AG04449 (cell line): ENCODE measurements at regions not wholly inside any gene's neighbourhood (a gene's known extent, or its start where the extent isn't known, plus 50 kb on each side); places are given as distances from the start of the nearest gene placed in this dataset.

Experiments
- CTCF ChIA-PET: fragments of 350-600 bp; formaldehyde crosslinking; extraction: SDS; loops from one replicate; lab custom pipeline; 2021; ENCODE audit warnings: antibody characterized with exemption; lab: Yijun Ruan, JAX
- POLR2A ChIA-PET: fragments of 400-600, 350-600 bp; formaldehyde crosslinking; extraction: SDS; loops from one replicate; lab custom pipeline; 2020; ENCODE audit warnings: antibody characterized with exemption, inconsistent platforms; lab: Yijun Ruan, JAX
- DNase-seq: peaks from one replicate; pipeline ENCODE4 v3.0.0-alpha.2; 2010; ENCODE audit warnings: low read depth, low spot score
- H3K4me3 ChIP-seq: 2 replicates; pipeline ENCODE4 v1.5.1; 2011; ENCODE audit warnings: low read depth, mild to moderate bottlenecking, control low read depth, low read length
- CTCF ChIP-seq: IDR thresholded peaks from one replicate; pipeline ENCODE4 v1.5.1; 2011; ENCODE audit warnings: mild to moderate bottlenecking, moderate library complexity, low read length, control low read depth, inconsistent platforms; ENCODE audit not compliant: insufficient read depth; ENCODE audit errors: missing control alignments

GRCh38 chr12:105738051-105738450 is 400.7 kb downstream of the NUAK1 start:
- ChIA-PET CTCF (no interaction called here), POLR2A (no interaction called here)
- no peak for TF ChIP-seq CTCF
- DNase-seq = no peak
- H3K4me3 ChIP-seq = no peak overlapping the region

GRCh38 chr12:105740369-105740768 is 398.4 kb downstream of the NUAK1 start:
- TF ChIP-seq CTCF = no peak
- ChIA-PET CTCF (interaction anchor here (1.4 to 2.2 kb wide), 2 partner anchors 50 to 320 kb away, joined by 4 to 7 read pairs; no protein-coding TSS in a partner anchor), POLR2A (no interaction called here)
- no peak for DNase-seq
- H3K4me3 ChIP-seq = no peak overlapping the region

- TF ChIP-seq CTCF = no peak
- CTCF ChIA-PET = interaction anchor here (0.7 to 2.2 kb wide), 3 partner anchors 13 to 320 kb away, joined by 4 to 7 read pairs (median 4); no protein-coding TSS in a partner anchor
- DNase-seq = no peak
- H3K4me3 ChIP-seq = no peak overlapping the region
- POLR2A ChIA-PET = interaction anchor here (0.8 kb wide), 1 partner anchor 371 kb away, joined by 3 read pairs; no protein-coding TSS in a partner anchor
These were observed 397.6 kb downstream of the NUAK1 start for GRCh38 chr12:105740970-105741725.

- ChIA-PET CTCF (interaction anchor here (1.4 to 2.2 kb wide), 2 partner anchors 52 to 321 kb away, joined by 4 to 7 read pairs; no protein-coding TSS in a partner anchor), POLR2A (interaction anchor here (0.8 kb wide), 1 partner anchor 370 kb away, joined by 3 read pairs; no protein-coding TSS in a partner anchor)
- no peak overlapping the region for H3K4me3 ChIP-seq
- no peak for TF ChIP-seq CTCF
- peak; percentile 78 for DNase-seq
These were observed 396.8 kb downstream of the NUAK1 start for GRCh38 chr12:105741786-105742566.

- no peak for TF ChIP-seq CTCF
- no peak for DNase-seq
- no peak overlapping the region for H3K4me3 ChIP-seq
- CTCF ChIA-PET = interaction anchor here (1.4 to 2.2 kb wide), 2 partner anchors 36 to 322 kb away, joined by 3 to 7 read pairs; no protein-coding TSS in a partner anchor
- POLR2A ChIA-PET = no interaction called here
These were observed 396.2 kb downstream of the NUAK1 start for GRCh38 chr12:105742567-105742874.
